GM19035 (cell line): ENCODE measurements at regions not wholly inside any gene's neighbourhood (a gene's known extent, or its start where the extent isn't known, plus 50 kb on each side); places are given as distances from the start of the nearest gene placed in this dataset.
"Not testable (repeated sequence)": the region's sequence is repeated elsewhere in the genome, so short reads cannot be mapped to it uniquely, and the experiment has no call there.

Experiments
- ATAC-seq: cut with Tn5 transposase; IDR thresholded peaks from one replicate; pipeline ENCODE4 v1.9.1; 2021; ENCODE audit not compliant: unreplicated experiment

GRCh38 chr5:107011605-107012004 lies 659.1 kb downstream of the EFNA5 start:
- ATAC-seq: no peak

GRCh38 chr5:107010060-107010459 lies 660.7 kb downstream of the EFNA5 start:
- no peak for ATAC-seq

- ATAC-seq: no peak
These were observed 665.1 kb downstream of the EFNA5 start for GRCh38 chr5:107005653-107006052.

GRCh38 chr5:107005161-107005560 lies 665.6 kb downstream of the EFNA5 start:
- no peak for ATAC-seq

GRCh38 chr5:107002115-107002514 lies 668.6 kb downstream of the EFNA5 start:
- ATAC-seq: no peak

- ATAC-seq: not testable (repeated sequence)
These were observed 671.2 kb downstream of the EFNA5 start for GRCh38 chr5:106999506-106999905.

- no peak for ATAC-seq
These were observed 684.7 kb downstream of the EFNA5 start for GRCh38 chr5:106986006-106986405.

- no peak for ATAC-seq
These were observed 685.6 kb downstream of the EFNA5 start for GRCh38 chr5:106985174-106985573.

GRCh38 chr5:106979178-106979577 lies 691.6 kb downstream of the EFNA5 start:
- ATAC-seq: not testable (repeated sequence)

- ATAC-seq: not testable (repeated sequence)
These were observed 692.1 kb downstream of the EFNA5 start for GRCh38 chr5:106978582-106979165.

GRCh38 chr5:106976363-106976762 lies 694.4 kb downstream of the EFNA5 start:
- ATAC-seq: no peak

GRCh38 chr5:106974272-106974671 lies 696.5 kb downstream of the EFNA5 start:
- no peak for ATAC-seq

- no peak for ATAC-seq
These were observed 703.9 kb downstream of the EFNA5 start for GRCh38 chr5:106966686-106967315.

GRCh38 chr5:106964132-106964531 lies 706.6 kb downstream of the EFNA5 start:
- no peak for ATAC-seq

GRCh38 chr5:106963630-106964029 lies 707.1 kb downstream of the EFNA5 start:
- no peak for ATAC-seq

GRCh38 chr5:106962464-106963230 lies 708.1 kb downstream of the EFNA5 start:
- no peak for ATAC-seq

- ATAC-seq: no peak
These were observed 711.4 kb downstream of the EFNA5 start for GRCh38 chr5:106959387-106959786.

GRCh38 chr5:106957336-106957735 lies 713.4 kb downstream of the EFNA5 start:
- no peak for ATAC-seq

GRCh38 chr5:106956886-106957285 lies 713.9 kb downstream of the EFNA5 start:
- ATAC-seq: no peak

- no peak for ATAC-seq
These were observed 714.5 kb downstream of the EFNA5 start for GRCh38 chr5:106956187-106956586.

- no peak for ATAC-seq
These were observed 729.8 kb downstream of the EFNA5 start for GRCh38 chr5:106940986-106941385.

GRCh38 chr5:106940301-106940846 lies 730.4 kb downstream of the EFNA5 start:
- ATAC-seq: no peak
